PC-3 (cell line): ENCODE measurements at regions not wholly inside any gene's neighbourhood (a gene's known extent, or its start where the extent isn't known, plus 50 kb on each side); places are given as distances from the start of the nearest gene placed in this dataset.

Experiments used
- CTCF ChIP-seq: fragments of 300-600 bp; sonication (generic); conservative IDR thresholded peaks from 2 replicates; pipeline ENCODE4 v1.5.1; 2017; ENCODE audit warnings: antibody characterized with exemption, low read depth, mild to moderate bottlenecking, low read length
- EZH2 ChIP-seq: fragments of 300-600 bp; sonication (generic); IDR thresholded peaks from one replicate; pipeline ENCODE4 v1.6.1; 2017; ENCODE audit warnings: antibody characterized with exemption, mild to moderate bottlenecking, low read length; ENCODE audit not compliant: unreplicated experiment

GRCh38 chr5:85646036-85646435 lies 971.7 kb upstream of the COX7C start:
- TF ChIP-seq CTCF (no peak), EZH2 (no peak)
